Cardiac muscle cell (in vitro differentiated cells and primary cell): ENCODE measurements at regions not wholly inside any gene's neighbourhood (a gene's known extent, or its start where the extent isn't known, plus 50 kb on each side); places are given as distances from the start of the nearest gene placed in this dataset.
A peak's percentile ranks its signal among the peaks of the same experiment; 100 is the strongest.
"Not testable (repeated sequence)": the region's sequence is repeated elsewhere in the genome, so short reads cannot be mapped to it uniquely, and the experiment has no call there.

Experiments used
- DNase-seq, 2 donors: peaks; one replicate each; pipeline versions ENCODE4 v3.0.0 to v3.0.0-alpha.2; 2010 to 2017; ENCODE audit warnings: low read depth in 1 of 2, low spot score in 1 of 2
- H3K27ac ChIP-seq: fragments of 200-600 bp; sonication (generic); 2 replicates; pipeline ENCODE4 v1.5.1; 2016
- H3K27me3 ChIP-seq: fragments of 200-600 bp; sonication (generic); 2 replicates; pipeline ENCODE4 v1.6.0; 2016; ENCODE audit warnings: control low read depth
- H3K36me3 ChIP-seq: fragments of 200-600 bp; sonication (generic); 2 replicates; pipeline ENCODE4 v1.5.1; 2016; ENCODE audit warnings: control low read depth
- H3K4me1 ChIP-seq: fragments of 200-600 bp; sonication (generic); 2 replicates; pipeline ENCODE4 v1.8.1; 2017; ENCODE audit warnings: low read depth, mild to moderate bottlenecking, mixed run types
- H3K4me3 ChIP-seq: fragments of 200-600 bp; sonication (generic); 2 replicates; pipeline ENCODE4 v1.5.1; 2016; ENCODE audit warnings: mild to moderate bottlenecking
- H3K9me3 ChIP-seq: fragments of 200-600 bp; sonication (generic); 2 replicates; pipeline ENCODE4 v1.5.1; 2017; ENCODE audit warnings: low read depth, mild to moderate bottlenecking, control low read depth
- CTCF ChIP-seq: IDR thresholded peaks from 2 replicates; pipeline ENCODE4 v1.5.1; 2012; ENCODE audit warnings: low read depth, mild to moderate bottlenecking, low read length

- H3K4me3 ChIP-seq, H3K27me3 ChIP-seq, H3K27ac ChIP-seq, H3K4me1 ChIP-seq, H3K36me3 ChIP-seq, H3K9me3 ChIP-seq, DNase-seq: not testable (repeated sequence)
Observed at GRCh38 chr5:134471858-134472449, 53.5 kb upstream of the JADE2 start.

- Histone ChIP-seq H3K27me3 (no peaks in the 10 kb centered on the region), H3K36me3 (no peaks in the 10 kb centered on the region), H3K4me3 (no peak overlapping the region), H3K9me3 (no peaks in the 10 kb centered on the region), H3K27ac (no peak overlapping the region), H3K4me1 (peaks cover 14% of the 10 kb centered on the region)
- no peak for DNase-seq
- no peak for TF ChIP-seq CTCF
Observed at GRCh38 chr5:134468921-134469400, 56.5 kb upstream of the JADE2 start.

- Histone ChIP-seq H3K36me3 (no peaks in the 10 kb centered on the region), H3K4me1 (peaks cover 14% of the 10 kb centered on the region), H3K27me3 (no peaks in the 10 kb centered on the region), H3K9me3 (no peaks in the 10 kb centered on the region), H3K4me3 (no peak overlapping the region), H3K27ac (no peak overlapping the region)
- no peak for TF ChIP-seq CTCF
- no peak for DNase-seq
Observed at GRCh38 chr5:134467231-134467630, 55.5 kb upstream of the CDKN2AIPNL start.

GRCh38 chr5:134466241-134467069 lies 54.8 kb upstream of the CDKN2AIPNL start:
- peak; percentile 78 to 99 for DNase-seq
- H3K27me3 ChIP-seq: no peaks in the 10 kb centered on the region
- TF ChIP-seq CTCF: no peak
- no peaks in the 10 kb centered on the region for H3K36me3 ChIP-seq
- peak overlapping the region; percentile 21 for H3K4me3 ChIP-seq
- peaks cover 14% of the 10 kb centered on the region for H3K4me1 ChIP-seq
- no peaks in the 10 kb centered on the region for H3K9me3 ChIP-seq
- peak overlapping the region; percentile 80 for H3K27ac ChIP-seq

- Histone ChIP-seq H3K27ac (peak overlapping the region; percentile 80), H3K4me1 (peaks cover 14% of the 10 kb centered on the region), H3K9me3 (no peaks in the 10 kb centered on the region), H3K4me3 (peak overlapping the region; percentile 21), H3K36me3 (no peaks in the 10 kb centered on the region), H3K27me3 (no peaks in the 10 kb centered on the region)
- peak; percentile 78 to 98 for DNase-seq
- no peak for TF ChIP-seq CTCF
Observed at GRCh38 chr5:134465816-134466240, 54.1 kb upstream of the CDKN2AIPNL start.
